GM13977 (cell line): ENCODE measurements at regions not wholly inside any gene's neighbourhood (a gene's known extent, or its start where the extent isn't known, plus 50 kb on each side); places are given as distances from the start of the nearest gene placed in this dataset.

Experiments
- DNase-seq: peaks from one replicate; pipeline ENCODE4 v3.0.0; 2012; ENCODE audit warnings: low spot score
- in situ Hi-C: fragments of 300-500 bp; cut with MboI; formaldehyde crosslinking; loops from one replicate; pipeline ENCODE4 v1.12.0; 2022; ENCODE audit warnings: low sequenced_read_pairs, low pct_unique_long_range_greater_than_20kb, mixed read lengths, inconsistent platforms; ENCODE audit not compliant: unreplicated experiment
- TF ChIP-seq, protein P1 (sequence below): IDR thresholded peaks from 2 replicates; pipeline ENCODE4 v1.5.1; 2012; ENCODE audit warnings: mild to moderate bottlenecking, control low read depth; ENCODE audit not compliant: insufficient read depth; ENCODE audit errors: extremely low read depth, missing control alignments

DNA sequence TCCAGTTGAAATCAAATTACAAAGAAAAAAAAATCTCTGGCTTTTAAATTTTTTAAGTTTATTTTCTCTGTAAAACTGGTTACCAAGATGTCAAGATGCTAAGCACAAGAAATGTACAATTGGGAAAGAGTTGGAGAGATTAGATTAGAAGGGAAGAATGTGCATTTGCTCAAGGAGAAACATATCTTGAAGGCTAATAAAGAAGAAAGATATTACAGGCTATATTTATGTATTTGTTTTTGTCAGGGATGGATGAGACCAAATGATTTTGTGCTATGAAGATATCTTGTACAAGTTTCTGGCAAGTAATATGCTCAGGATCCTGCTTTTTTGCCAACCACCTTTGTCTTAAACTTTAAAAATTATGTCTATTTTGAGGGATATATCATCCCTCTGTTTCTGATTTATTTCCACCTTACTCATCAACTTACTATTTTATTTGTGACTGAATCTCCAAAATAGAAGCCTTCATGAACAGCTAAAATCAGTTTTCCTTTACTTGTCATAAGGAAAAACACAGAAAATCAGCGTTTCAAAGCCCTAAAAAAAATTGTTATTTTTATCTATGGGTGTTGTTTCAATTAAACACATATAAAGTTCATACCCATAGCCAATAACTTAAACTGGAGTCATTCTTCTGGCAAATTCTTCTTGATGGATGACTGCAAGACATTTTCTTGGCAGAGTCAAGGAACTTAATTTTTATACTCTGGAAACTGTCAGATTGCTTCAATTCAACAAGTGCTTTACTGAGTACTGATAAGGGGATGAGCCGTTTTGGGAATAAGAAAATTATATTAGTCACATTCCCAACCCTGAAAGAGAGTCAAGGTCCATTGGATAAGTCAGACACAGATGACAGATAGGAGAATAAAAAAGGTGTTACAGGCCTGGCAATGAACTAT is 141.8 kb downstream of the CTH start:
- in situ Hi-C loops: no loop called here
- no peak for DNase-seq
- TF ChIP-seq, protein P1, sequence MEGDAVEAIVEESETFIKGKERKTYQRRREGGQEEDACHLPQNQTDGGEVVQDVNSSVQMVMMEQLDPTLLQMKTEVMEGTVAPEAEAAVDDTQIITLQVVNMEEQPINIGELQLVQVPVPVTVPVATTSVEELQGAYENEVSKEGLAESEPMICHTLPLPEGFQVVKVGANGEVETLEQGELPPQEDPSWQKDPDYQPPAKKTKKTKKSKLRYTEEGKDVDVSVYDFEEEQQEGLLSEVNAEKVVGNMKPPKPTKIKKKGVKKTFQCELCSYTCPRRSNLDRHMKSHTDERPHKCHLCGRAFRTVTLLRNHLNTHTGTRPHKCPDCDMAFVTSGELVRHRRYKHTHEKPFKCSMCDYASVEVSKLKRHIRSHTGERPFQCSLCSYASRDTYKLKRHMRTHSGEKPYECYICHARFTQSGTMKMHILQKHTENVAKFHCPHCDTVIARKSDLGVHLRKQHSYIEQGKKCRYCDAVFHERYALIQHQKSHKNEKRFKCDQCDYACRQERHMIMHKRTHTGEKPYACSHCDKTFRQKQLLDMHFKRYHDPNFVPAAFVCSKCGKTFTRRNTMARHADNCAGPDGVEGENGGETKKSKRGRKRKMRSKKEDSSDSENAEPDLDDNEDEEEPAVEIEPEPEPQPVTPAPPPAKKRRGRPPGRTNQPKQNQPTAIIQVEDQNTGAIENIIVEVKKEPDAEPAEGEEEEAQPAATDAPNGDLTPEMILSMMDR: no peak

DNA sequence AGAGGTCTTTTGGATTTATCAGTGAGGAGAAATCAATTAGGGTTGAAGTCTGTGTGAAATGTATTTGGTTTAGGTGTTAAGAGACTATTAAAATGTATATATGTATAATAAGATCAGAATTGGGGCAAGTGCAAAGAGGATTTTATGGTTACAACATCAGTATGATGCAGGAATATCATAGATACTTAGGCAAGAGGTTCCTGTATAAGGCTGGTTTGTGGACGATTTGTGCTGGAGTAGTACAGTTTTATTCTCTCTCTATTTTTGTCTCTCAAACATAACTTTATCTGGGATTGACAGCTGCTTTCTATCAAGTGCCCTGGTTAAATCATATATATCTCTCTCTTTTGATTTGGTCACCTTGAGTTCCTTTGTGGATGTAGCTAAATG is 142.5 kb downstream of the CTH start:
- TF ChIP-seq, protein P1: no peak

DNA sequence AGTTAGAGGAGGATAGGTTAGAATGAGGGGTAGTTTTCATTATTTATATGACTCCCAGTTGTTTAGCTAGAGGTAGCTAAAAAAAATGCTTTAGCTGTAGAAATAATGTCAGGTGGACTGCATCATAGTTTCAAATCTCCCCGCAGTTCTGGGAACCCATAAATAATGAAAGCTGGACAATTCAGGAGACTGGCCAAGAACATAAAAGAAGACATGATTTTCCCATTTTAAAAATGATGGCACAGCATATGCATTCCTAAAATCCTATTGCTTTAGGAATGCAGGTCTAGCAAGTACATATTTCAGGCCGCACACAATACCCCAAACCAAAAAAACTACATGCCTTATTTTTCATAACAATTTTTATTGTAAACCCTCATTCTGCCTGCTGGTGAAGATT is 143.3 kb downstream of the CTH start:
- DNase-seq: no peak
- TF ChIP-seq, protein P1: no peak
- in situ Hi-C loops: no loop called here

More for the DNA sequence above, 142.5 kb downstream of the CTH start:
- in situ Hi-C loops: no loop called here
- DNase-seq: no peak

DNA sequence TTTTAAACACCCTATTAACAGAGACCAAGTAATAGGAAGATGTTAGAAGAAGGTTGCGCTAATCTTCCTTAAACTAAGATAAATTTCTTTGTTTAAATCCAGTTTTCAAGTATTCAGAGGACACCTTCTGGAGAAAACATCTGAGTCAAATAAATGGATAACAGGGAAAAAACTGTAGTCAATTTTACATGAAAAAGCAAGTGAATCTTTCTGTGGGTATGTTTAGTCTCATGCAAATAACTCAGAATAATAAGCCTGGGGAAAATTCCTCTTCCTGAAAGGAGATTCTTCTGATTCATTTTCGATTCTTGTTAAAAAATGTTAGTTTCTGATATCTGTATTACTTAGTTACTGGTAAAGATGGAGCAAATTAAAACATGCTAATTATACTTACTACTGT is 145.5 kb downstream of the CTH start:
- in situ Hi-C loops: no loop called here
- DNase-seq: no peak
- TF ChIP-seq, protein P1: no peak

DNA sequence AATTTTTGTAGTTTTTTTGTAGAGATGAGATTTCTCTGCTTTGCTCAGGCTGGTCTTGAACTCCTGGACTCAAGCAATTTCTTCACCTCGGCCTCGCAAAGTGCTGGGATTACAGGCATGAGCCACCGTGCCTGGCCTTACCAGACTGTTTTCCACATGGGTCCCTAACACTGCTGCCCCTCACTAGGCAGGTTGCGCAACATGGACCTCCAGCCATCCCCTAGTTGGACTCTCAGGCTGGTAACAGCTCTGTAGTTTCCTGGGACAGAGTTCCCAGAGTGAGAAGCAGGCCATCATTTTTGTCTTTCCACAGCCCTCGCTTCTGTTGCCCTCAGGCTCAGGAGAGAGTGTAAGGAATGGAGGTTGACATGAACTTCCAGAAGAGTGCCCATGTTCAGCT is 156.1 kb downstream of the CTH start:
- TF ChIP-seq, protein P1: no peak
- no peak for DNase-seq
- in situ Hi-C loops: no loop called here

DNA sequence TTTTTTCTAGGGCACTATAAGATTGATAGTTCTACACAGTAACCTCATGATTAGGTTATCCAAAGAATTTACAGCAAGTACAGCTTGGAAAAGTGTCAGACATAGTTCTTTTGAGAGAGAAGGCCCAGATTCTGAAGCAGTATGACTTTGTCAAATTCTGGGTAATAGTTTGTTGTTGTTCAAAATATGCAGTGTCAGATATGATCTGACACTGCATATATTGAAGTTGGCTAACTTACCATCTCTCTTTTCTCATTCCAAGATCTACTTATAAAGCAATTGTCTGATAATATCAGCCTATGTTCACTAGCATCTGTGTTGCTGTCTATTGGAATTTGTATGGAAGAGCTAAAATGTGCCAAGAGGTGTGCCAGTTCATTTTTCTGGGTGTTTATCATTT is 160.1 kb downstream of the CTH start:
- no peak for DNase-seq
- in situ Hi-C loops: no loop called here
- TF ChIP-seq, protein P1: no peak
